ENCODE measurements at regions not wholly inside any gene's neighbourhood (a gene's known extent, or its start where the extent isn't known, plus 50 kb on each side); places are given as distances from the start of the nearest gene placed in this dataset.
"Not testable (repeated sequence)": the region's sequence is repeated elsewhere in the genome, so short reads cannot be mapped to it uniquely, and the experiment has no call there.

GRCh38 chr12:13530966-13531365 is 334.4 kb downstream of the EMP1 start:
- FAIRE-seq (no peak), DNase-seq (ENCODE audit: extremely low spot score, insufficient read length, low read depth) (no peak)

- not testable (repeated sequence) for FAIRE-seq
These were observed 329.8 kb downstream of the EMP1 start for GRCh38 chr12:13526185-13526921.

GRCh38 chr12:13523536-13524307 is 327.2 kb downstream of the EMP1 start:
- FAIRE-seq (no peak), DNase-seq (ENCODE audit: extremely low spot score, insufficient read length, low read depth) (no peak)

More at GRCh38 chr12:13526185-13526921, 329.8 kb downstream of the EMP1 start:
- DNase-seq (ENCODE audit: extremely low spot score, insufficient read length, low read depth), result not testable (repeated sequence)

GRCh38 chr12:13518034-13518433 is 321.5 kb downstream of the EMP1 start:
- FAIRE-seq; DNase-seq (ENCODE audit: extremely low spot score, insufficient read length, low read depth): not testable (repeated sequence)

GRCh38 chr12:13509740-13510139 is 313.2 kb downstream of the EMP1 start:
- DNase-seq (ENCODE audit: extremely low spot score, insufficient read length, low read depth) (no peak), FAIRE-seq (no peak)

GRCh38 chr12:13505636-13506035 is 309.1 kb downstream of the EMP1 start:
- FAIRE-seq, result no peak
- no peak for DNase-seq (ENCODE audit: extremely low spot score, insufficient read length, low read depth)

GRCh38 chr12:13505224-13505623 is 308.7 kb downstream of the EMP1 start:
- DNase-seq (ENCODE audit: extremely low spot score, insufficient read length, low read depth), result no peak
- no peak for FAIRE-seq

- FAIRE-seq (no peak), DNase-seq (ENCODE audit: extremely low spot score, insufficient read length, low read depth) (no peak)
These were observed 308.2 kb downstream of the EMP1 start for GRCh38 chr12:13504736-13505135.

GRCh38 chr12:13504074-13504473 is 307.5 kb downstream of the EMP1 start:
- no peak for FAIRE-seq
- DNase-seq (ENCODE audit: extremely low spot score, insufficient read length, low read depth), result no peak

GRCh38 chr12:13503094-13503835 is 306.7 kb downstream of the EMP1 start:
- FAIRE-seq, result no peak
- DNase-seq (ENCODE audit: extremely low spot score, insufficient read length, low read depth), result no peak

GRCh38 chr12:13499008-13499407 is 302.5 kb downstream of the EMP1 start:
- DNase-seq (ENCODE audit: extremely low spot score, insufficient read length, low read depth) (no peak), FAIRE-seq (no peak)

- DNase-seq (ENCODE audit: extremely low spot score, insufficient read length, low read depth) (no peak), FAIRE-seq (no peak)
These were observed 299.6 kb downstream of the EMP1 start for GRCh38 chr12:13496111-13496510.

GRCh38 chr12:13489246-13489645 is 292.7 kb downstream of the EMP1 start:
- FAIRE-seq (no peak), DNase-seq (ENCODE audit: extremely low spot score, insufficient read length, low read depth) (no peak)

GRCh38 chr12:13487326-13487725 is 290.8 kb downstream of the EMP1 start:
- FAIRE-seq (no peak), DNase-seq (ENCODE audit: extremely low spot score, insufficient read length, low read depth) (no peak)

- FAIRE-seq (no peak), DNase-seq (ENCODE audit: extremely low spot score, insufficient read length, low read depth) (no peak)
These were observed 290.3 kb downstream of the EMP1 start for GRCh38 chr12:13486794-13487193.

GRCh38 chr12:13478650-13479181 is 282.2 kb downstream of the EMP1 start:
- DNase-seq (ENCODE audit: extremely low spot score, insufficient read length, low read depth), result no peak

GRCh38 chr12:13474381-13474780 is 277.9 kb downstream of the EMP1 start:
- DNase-seq (ENCODE audit: extremely low spot score, insufficient read length, low read depth) (no peak), FAIRE-seq (no peak)

More at GRCh38 chr12:13478650-13479181, 282.2 kb downstream of the EMP1 start:
- no peak for FAIRE-seq

GRCh38 chr12:13472690-13473089 is 276.2 kb downstream of the EMP1 start:
- DNase-seq (ENCODE audit: extremely low spot score, insufficient read length, low read depth) (peak; percentile 7), FAIRE-seq (peak; percentile 82)

- DNase-seq (ENCODE audit: extremely low spot score, insufficient read length, low read depth) (no peak), FAIRE-seq (no peak)
These were observed 274.9 kb downstream of the EMP1 start for GRCh38 chr12:13471471-13471870.

GRCh38 chr12:13465635-13466034 is 269.1 kb downstream of the EMP1 start:
- DNase-seq (ENCODE audit: extremely low spot score, insufficient read length, low read depth) (no peak), FAIRE-seq (no peak)

All from GM18507 (cell line).